GM12878 (cell line): ENCODE measurements at regions not wholly inside any gene's neighbourhood (a gene's known extent, or its start where the extent isn't known, plus 50 kb on each side); places are given as distances from the start of the nearest gene placed in this dataset.

ENCODE experiments used
- ATAC-seq: fragments of 200-7000 bp; cut with Tn5 transposase; 3 replicates; pipeline ENCODE4 v1.9.1; 2020; ENCODE audit warnings: mild to moderate bottlenecking, moderate library complexity
- BruUV-seq: library from RNA; stranded (reverse); fragments of 400-500 nt; replicated peaks from 2 replicates; lab custom pipeline; 2021; lab: Mats Ljungman, UMichigan
- CTCF ChIA-PET: fragments of 300-600 bp; sonication (Branson Sonifier 250); formaldehyde crosslinking; extraction: SDS; loops from one replicate; lab custom pipeline; 2021; ENCODE audit warnings: inconsistent platforms; lab: Yijun Ruan, JAX
- POLR2A ChIA-PET: fragments of 350-600 bp; formaldehyde crosslinking; extraction: SDS; loops from one replicate; lab custom pipeline; 2021; ENCODE audit warnings: inconsistent platforms; lab: Charles Lee
- RAD21 ChIA-PET: fragments of 300-600 bp; sonication (Branson Sonifier 250); formaldehyde crosslinking; loops from one replicate; lab custom pipeline; 2023; ENCODE audit warnings: antibody characterized with exemption; ENCODE audit not compliant: unreplicated experiment; lab: Charles Lee
- SMC1A ChIA-PET: fragments of 300-600 bp; sonication (Branson Sonifier 250); formaldehyde crosslinking; loops from one replicate; lab custom pipeline; 2023; ENCODE audit not compliant: unreplicated experiment, uncharacterized antibody; lab: Charles Lee
- DNase-seq: peaks from one replicate; pipeline ENCODE4 v3.0.0-alpha.2; 2011; ENCODE audit warnings: low read depth, low spot score
- FAIRE-seq: peaks from 3 replicates; lab custom pipeline; 2011; peaks lifted over from hg19 to GRCh38; lab: Jason Lieb, UNC
- H2AFZ ChIP-seq: 2 replicates; pipeline ENCODE4 v1.6.0; 2011; ENCODE audit warnings: low read depth, low read length, control low read depth; ENCODE audit not compliant: control insufficient read depth
- H3K27ac ChIP-seq: 2 replicates; pipeline ENCODE4 v1.5.1; 2011; ENCODE audit warnings: control low read depth; ENCODE audit not compliant: control insufficient read depth, insufficient read depth
- H3K27me3 ChIP-seq, 2 experiments: replicated peaks in 1 of 2; 2 replicates each; pipeline versions ENCODE4 v1.6.0 to v1.6.1; 2011; ENCODE audit warnings: low read length in 1 of 2; ENCODE audit not compliant: control insufficient read depth in 2 of 2, insufficient read depth in 2 of 2
- H3K36me3 ChIP-seq, 2 experiments: 2 replicates each; pipeline ENCODE4 v1.5.1; 2011; ENCODE audit warnings: low read length in 1 of 2; ENCODE audit not compliant: control insufficient read depth in 2 of 2, insufficient read depth in 2 of 2
- H3K4me1 ChIP-seq: 2 replicates; pipeline ENCODE4 v1.6.1; 2011; ENCODE audit warnings: mild to moderate bottlenecking, low read length, moderate library complexity, mixed read lengths; ENCODE audit not compliant: control insufficient read depth, insufficient read depth
- H3K4me2 ChIP-seq: 2 replicates; pipeline ENCODE4 v1.6.0; 2011; ENCODE audit warnings: control low read depth; ENCODE audit not compliant: control insufficient read depth, insufficient read depth
- H3K4me3 ChIP-seq: fragments of 200-600 bp; sonication (generic); 2 replicates; pipeline ENCODE4 v1.5.1; 2016
- H3K79me2 ChIP-seq: 2 replicates; pipeline ENCODE4 v1.6.0; 2011; ENCODE audit warnings: low read length; ENCODE audit not compliant: control insufficient read depth, insufficient read depth
- H3K9ac ChIP-seq: 2 replicates; pipeline ENCODE4 v1.8.0; 2011; ENCODE audit warnings: low read length, control low read depth, mixed read lengths; ENCODE audit not compliant: control insufficient read depth, insufficient read depth
- H3K9me3 ChIP-seq: replicated peaks from 3 replicates; pipeline ENCODE4 v1.5.1; 2011; ENCODE audit warnings: mild to moderate bottlenecking, low read length; ENCODE audit not compliant: control insufficient read depth, insufficient read depth
- H4K20me1 ChIP-seq: 2 replicates; pipeline ENCODE4 v1.6.0; 2011; ENCODE audit not compliant: control insufficient read depth, insufficient read depth
- BACH1 ChIP-seq: fragments of 450-650 bp; IDR thresholded peaks from 2 replicates; pipeline ENCODE4 v1.6.1; 2017; ENCODE audit warnings: mild to moderate bottlenecking, borderline replicate concordance
- CBX5 ChIP-seq: sonication (generic); IDR thresholded peaks from 2 replicates; pipeline ENCODE4 v1.6.1; 2016; ENCODE audit warnings: low read depth, moderate library complexity, mild to moderate bottlenecking, inconsistent platforms
- CHD2 ChIP-seq: IDR thresholded peaks from 2 replicates; pipeline ENCODE4 v1.6.1; 2011; ENCODE audit warnings: low read depth, low read length, improper control_type of control experiment, borderline replicate concordance
- EZH2 ChIP-seq: IDR thresholded peaks from 2 replicates; pipeline ENCODE4 v1.6.1; 2012; ENCODE audit warnings: low read depth, mild to moderate bottlenecking, control low read depth, inconsistent platforms, low read length, borderline replicate concordance; ENCODE audit not compliant: control insufficient read depth
- HCFC1 ChIP-seq: fragments of 150-350 bp; IDR thresholded peaks from 2 replicates; pipeline ENCODE4 v1.6.1; 2014; ENCODE audit warnings: low read length
- NRF1 ChIP-seq: conservative IDR thresholded peaks from 2 replicates; pipeline ENCODE4 v1.6.1; 2011; ENCODE audit warnings: mild to moderate bottlenecking, low read depth, low read length, improper control_type of control experiment
- POLR2AphosphoS5 ChIP-seq: IDR thresholded peaks from 2 replicates; pipeline ENCODE4 v1.6.1; 2011; ENCODE audit warnings: mild to moderate bottlenecking, low read length, inconsistent platforms
- RCOR1 ChIP-seq: conservative IDR thresholded peaks from 2 replicates; pipeline ENCODE4 v1.6.1; 2012; ENCODE audit warnings: low read depth, low read length, improper control_type of control experiment
- RFX5 ChIP-seq: IDR thresholded peaks from 2 replicates; pipeline ENCODE4 v1.6.1; 2011; ENCODE audit warnings: low read depth, low read length, improper control_type of control experiment
- SMAD1 ChIP-seq: fragments of 450-650 bp; IDR thresholded peaks from 2 replicates; pipeline ENCODE4 v1.6.1; 2018; ENCODE audit warnings: mild to moderate bottlenecking, low read depth; ENCODE audit not compliant: partially characterized antibody
- ZNF622 ChIP-seq: fragments of 450-650 bp; IDR thresholded peaks from 2 replicates; pipeline ENCODE4 v1.6.1; 2017; ENCODE audit warnings: mild to moderate bottlenecking, inconsistent platforms
- WGBS: methylation state at CpG from one replicate; pipeline ENCODE4 v1.1.6; 2016; ENCODE audit warnings: low lambda C conversion rate; ENCODE audit not compliant: insufficient replicate concordance, insufficient coverage; ENCODE audit errors: missing lambda C conversion rate; 5-methylcytosine and 5-hydroxymethylcytosine counted together
- in situ Hi-C: fragments of 300-500 bp; cut with MboI; formaldehyde crosslinking; loops from 9 replicates; pipeline ENCODE4 v1.14.3; 2018; ENCODE audit warnings: mixed read lengths
- intact Hi-C: fragments of 100-400 bp; cut with micrococcal nuclease; formaldehyde crosslinking; loops from one replicate; pipeline ENCODE4 v1.14.2; 2022; ENCODE audit not compliant: unreplicated experiment
- TF ChIP-seq, protein P1 (sequence below), 3 experiments: IDR thresholded peaks in 2 of 3; conservative IDR thresholded peaks in 1 of 3; 2 replicates each; pipeline ENCODE4 v1.5.1; 2011; ENCODE audit warnings: low read depth in 3 of 3, low read length in 3 of 3, mild to moderate bottlenecking in 3 of 3, control low read depth in 2 of 3, moderate library complexity in 2 of 3, inconsistent platforms in 1 of 3, mixed read lengths in 1 of 3; ENCODE audit not compliant: control insufficient read depth in 2 of 3, insufficient read depth in 1 of 3; ENCODE audit errors: extremely low read depth in 1 of 3
- TF ChIP-seq, protein P2 (sequence below): fragments of 150-350 bp; IDR thresholded peaks from 2 replicates; pipeline ENCODE4 v1.6.1; 2014; ENCODE audit warnings: mild to moderate bottlenecking, low read depth, low read length

DNA sequence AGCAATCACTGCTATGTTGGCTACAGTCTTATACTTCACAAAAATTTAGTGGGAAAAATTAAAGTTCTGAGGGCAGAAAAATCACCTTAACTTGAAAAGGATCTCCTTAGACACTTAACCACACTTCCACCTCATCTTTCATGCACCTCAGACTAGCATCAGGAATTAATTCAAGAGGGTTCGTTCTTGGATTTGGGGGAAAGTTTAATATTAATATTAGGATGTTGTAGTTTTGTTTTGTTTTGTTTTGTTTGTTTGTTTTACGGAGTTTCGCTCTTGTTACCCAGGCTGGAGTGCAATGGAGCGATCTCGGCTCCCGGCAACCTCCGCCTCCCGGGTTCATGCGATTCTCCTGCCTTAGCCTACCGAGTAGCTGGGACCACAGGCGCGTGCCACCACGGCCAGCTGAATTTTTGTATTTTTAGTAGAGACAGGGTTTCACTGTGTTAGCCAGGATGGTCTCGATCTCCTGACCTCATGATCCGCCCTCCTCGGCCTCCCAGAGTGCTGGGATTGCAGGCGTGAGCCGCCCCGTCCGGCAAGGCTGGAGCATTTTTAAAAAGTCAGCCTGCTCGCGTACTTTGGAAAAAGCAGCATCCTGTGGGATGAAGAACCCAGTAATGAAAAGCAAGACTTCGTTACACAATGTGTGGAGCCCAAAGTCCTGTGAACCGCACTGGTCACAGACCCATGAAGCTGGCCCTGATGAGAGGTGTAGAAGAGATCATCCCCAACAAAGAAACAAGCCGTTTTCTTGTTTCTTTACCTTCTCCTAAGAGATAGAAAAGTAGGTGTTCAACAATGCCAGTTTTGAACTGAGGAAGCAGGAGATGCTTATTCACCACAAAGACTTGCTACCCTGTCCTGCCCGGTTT lies 194.9 kb downstream of the GPX5 start:
- Histone ChIP-seq H4K20me1 (no peaks in the 10 kb centered on the region), H3K4me3 (no peak overlapping the region), H3K27me3 (no peaks in the 10 kb centered on the region), H3K9me3 (no peaks in the 10 kb centered on the region), H3K4me1 (no peaks in the 10 kb centered on the region), H3K36me3 (no peaks in the 10 kb centered on the region), H3K27ac (no peak overlapping the region), H2AFZ (no peak overlapping the region), H3K4me2 (no peak overlapping the region), H3K9ac (no peak overlapping the region), H3K79me2 (no peaks in the 10 kb centered on the region)
- ATAC-seq: no peak
- TF ChIP-seq CHD2: no peak
- POLR2A ChIA-PET: no interaction called here
- in situ Hi-C loops (no loop called here), intact Hi-C loops (no loop called here)
- WGBS: 44% methylated on average over 26 of the region's 26 CpGs
- RAD21 ChIA-PET: no interaction called here
- CTCF ChIA-PET: interaction anchor here (1.6 kb wide), 1 partner anchor 8 kb away, joined by 5 read pairs; no protein-coding TSS in a partner anchor
- no TSS peak for BruUV-seq
- no peak for FAIRE-seq
- no peak for DNase-seq
- SMC1A ChIA-PET: no interaction called here

DNA sequence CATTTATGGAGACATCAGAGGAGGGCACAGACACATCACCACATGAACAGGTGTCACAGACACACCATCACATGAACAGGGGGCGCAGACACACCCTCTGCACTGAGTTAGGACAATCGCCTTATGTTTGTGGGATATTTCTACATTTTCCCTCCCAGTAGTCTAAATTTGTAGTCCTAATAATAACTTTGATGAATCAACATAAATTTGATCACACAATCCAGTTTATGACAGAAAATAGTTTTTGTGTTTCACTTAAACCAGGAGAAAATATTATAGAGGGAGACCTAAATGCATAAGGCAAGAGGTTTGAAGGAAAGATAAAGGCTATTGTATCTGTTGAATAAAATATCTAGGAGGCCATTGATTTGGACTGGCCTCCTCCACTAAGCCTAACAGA lies 195.7 kb downstream of the GPX5 start:
- CTCF ChIA-PET: no interaction called here
- intact Hi-C loops: no loop called here
- TF ChIP-seq, protein P1, sequence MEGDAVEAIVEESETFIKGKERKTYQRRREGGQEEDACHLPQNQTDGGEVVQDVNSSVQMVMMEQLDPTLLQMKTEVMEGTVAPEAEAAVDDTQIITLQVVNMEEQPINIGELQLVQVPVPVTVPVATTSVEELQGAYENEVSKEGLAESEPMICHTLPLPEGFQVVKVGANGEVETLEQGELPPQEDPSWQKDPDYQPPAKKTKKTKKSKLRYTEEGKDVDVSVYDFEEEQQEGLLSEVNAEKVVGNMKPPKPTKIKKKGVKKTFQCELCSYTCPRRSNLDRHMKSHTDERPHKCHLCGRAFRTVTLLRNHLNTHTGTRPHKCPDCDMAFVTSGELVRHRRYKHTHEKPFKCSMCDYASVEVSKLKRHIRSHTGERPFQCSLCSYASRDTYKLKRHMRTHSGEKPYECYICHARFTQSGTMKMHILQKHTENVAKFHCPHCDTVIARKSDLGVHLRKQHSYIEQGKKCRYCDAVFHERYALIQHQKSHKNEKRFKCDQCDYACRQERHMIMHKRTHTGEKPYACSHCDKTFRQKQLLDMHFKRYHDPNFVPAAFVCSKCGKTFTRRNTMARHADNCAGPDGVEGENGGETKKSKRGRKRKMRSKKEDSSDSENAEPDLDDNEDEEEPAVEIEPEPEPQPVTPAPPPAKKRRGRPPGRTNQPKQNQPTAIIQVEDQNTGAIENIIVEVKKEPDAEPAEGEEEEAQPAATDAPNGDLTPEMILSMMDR (IDR thresholded peaks at IDR 0.05 in 2 of 3, conservative IDR thresholded peaks at IDR 0.05 in 1 of 3; ENCODE audit: control insufficient read depth in 2 of 3, extremely low read depth in 1 of 3, insufficient read depth in 1 of 3, low read depth in 3 of 3, low read length in 3 of 3): no peak
- TF ChIP-seq NRF1: no peak
- TF ChIP-seq SMAD1: no peak
- TF ChIP-seq, protein P2, sequence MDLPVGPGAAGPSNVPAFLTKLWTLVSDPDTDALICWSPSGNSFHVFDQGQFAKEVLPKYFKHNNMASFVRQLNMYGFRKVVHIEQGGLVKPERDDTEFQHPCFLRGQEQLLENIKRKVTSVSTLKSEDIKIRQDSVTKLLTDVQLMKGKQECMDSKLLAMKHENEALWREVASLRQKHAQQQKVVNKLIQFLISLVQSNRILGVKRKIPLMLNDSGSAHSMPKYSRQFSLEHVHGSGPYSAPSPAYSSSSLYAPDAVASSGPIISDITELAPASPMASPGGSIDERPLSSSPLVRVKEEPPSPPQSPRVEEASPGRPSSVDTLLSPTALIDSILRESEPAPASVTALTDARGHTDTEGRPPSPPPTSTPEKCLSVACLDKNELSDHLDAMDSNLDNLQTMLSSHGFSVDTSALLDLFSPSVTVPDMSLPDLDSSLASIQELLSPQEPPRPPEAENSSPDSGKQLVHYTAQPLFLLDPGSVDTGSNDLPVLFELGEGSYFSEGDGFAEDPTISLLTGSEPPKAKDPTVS: no peak
- no peak for TF ChIP-seq POLR2AphosphoS5
- no peak for TF ChIP-seq HCFC1
- no peak for TF ChIP-seq ZNF622
- TF ChIP-seq BACH1: no peak
- TF ChIP-seq EZH2: no peak
- TF ChIP-seq RFX5: no peak
- TF ChIP-seq RCOR1: no peak
- no peak for TF ChIP-seq CBX5

More for the DNA sequence above, 195.7 kb downstream of the GPX5 start:
- POLR2A ChIA-PET: no interaction called here
- 13% methylated on average over 2 of the region's 2 CpGs for WGBS
- in situ Hi-C loops: no loop called here
- SMC1A ChIA-PET: interaction anchor here (0.5 kb wide), 1 partner anchor 118 kb away, joined by 3 read pairs; no protein-coding TSS in a partner anchor
- H3K4me2 ChIP-seq: no peak overlapping the region
- no peaks in the 10 kb centered on the region for H3K79me2 ChIP-seq
- no peak for ATAC-seq
- H3K27ac ChIP-seq: no peak overlapping the region
- no TSS peak for BruUV-seq
- no peaks in the 10 kb centered on the region for H4K20me1 ChIP-seq
- RAD21 ChIA-PET: no interaction called here
- no peak for DNase-seq
- H2AFZ ChIP-seq: no peak overlapping the region
- H3K9me3 ChIP-seq: no peaks in the 10 kb centered on the region
- H3K36me3 ChIP-seq: no peaks in the 10 kb centered on the region
- FAIRE-seq: no peak
- no peak overlapping the region for H3K4me3 ChIP-seq
- no peaks in the 10 kb centered on the region for H3K27me3 ChIP-seq
- H3K9ac ChIP-seq: no peak overlapping the region
- H3K4me1 ChIP-seq: no peaks in the 10 kb centered on the region
